LNCAP (cell line): ENCODE measurements at regions not wholly inside any gene's neighbourhood (a gene's known extent, or its start where the extent isn't known, plus 50 kb on each side); places are given as distances from the start of the nearest gene placed in this dataset.
A peak's percentile ranks its signal among the peaks of the same experiment; 100 is the strongest.

Experiments
- TF ChIP-seq, protein P1 (sequence below): fragments of 450-650 bp; IDR thresholded peaks from 2 replicates; pipeline ENCODE4 v1.5.1; 2017; ENCODE audit warnings: mild to moderate bottlenecking

- TF ChIP-seq, protein P1, sequence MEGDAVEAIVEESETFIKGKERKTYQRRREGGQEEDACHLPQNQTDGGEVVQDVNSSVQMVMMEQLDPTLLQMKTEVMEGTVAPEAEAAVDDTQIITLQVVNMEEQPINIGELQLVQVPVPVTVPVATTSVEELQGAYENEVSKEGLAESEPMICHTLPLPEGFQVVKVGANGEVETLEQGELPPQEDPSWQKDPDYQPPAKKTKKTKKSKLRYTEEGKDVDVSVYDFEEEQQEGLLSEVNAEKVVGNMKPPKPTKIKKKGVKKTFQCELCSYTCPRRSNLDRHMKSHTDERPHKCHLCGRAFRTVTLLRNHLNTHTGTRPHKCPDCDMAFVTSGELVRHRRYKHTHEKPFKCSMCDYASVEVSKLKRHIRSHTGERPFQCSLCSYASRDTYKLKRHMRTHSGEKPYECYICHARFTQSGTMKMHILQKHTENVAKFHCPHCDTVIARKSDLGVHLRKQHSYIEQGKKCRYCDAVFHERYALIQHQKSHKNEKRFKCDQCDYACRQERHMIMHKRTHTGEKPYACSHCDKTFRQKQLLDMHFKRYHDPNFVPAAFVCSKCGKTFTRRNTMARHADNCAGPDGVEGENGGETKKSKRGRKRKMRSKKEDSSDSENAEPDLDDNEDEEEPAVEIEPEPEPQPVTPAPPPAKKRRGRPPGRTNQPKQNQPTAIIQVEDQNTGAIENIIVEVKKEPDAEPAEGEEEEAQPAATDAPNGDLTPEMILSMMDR, result no peak
Observed at GRCh38 chr2:180246268-180246667, 239.2 kb upstream of the CWC22 start.

GRCh38 chr2:180240774-180241173, 233.7 kb upstream of the CWC22 start:
- TF ChIP-seq, protein P1, result peak; percentile 30; the same call in 1 of the 2 replicates

DNA sequence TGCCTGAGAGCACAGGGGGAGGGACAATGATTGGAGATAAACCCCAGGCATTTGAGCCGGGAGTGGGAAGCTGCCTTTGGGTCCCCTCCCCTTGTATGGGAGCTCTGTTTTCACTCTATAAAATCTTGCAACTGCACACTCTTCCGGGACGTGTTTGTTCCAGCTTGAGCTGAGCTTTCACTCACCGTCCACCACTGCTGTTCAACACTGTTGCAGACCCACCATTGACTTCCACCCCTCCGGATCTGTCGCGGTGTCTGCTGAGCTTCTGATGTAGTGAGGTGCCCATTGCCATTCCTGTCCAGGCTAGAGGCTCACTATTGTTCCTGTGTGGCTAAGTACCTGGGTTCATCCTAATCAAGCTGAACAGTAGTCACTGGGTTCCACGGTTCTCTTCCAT, 231.6 kb upstream of the CWC22 start:
- TF ChIP-seq, protein P1, result no peak

DNA sequence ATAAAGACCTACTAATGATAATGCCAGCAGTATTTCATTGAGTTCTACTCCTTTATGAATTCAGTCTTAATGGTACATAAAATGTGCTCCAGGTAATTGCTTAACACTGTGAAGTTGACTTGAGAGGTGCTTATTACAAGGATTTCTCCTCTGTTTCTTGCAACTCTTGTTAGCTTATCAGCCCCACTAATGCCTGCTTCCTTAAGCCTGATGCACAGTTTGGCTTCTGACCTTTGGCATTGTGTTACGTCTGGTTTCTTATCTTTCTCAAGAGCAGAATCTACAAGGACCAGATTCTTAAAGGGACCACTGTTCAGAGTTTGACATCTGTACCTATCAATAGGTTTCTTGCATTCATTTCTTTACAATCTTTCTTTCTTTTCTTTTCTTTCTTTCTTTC, 223.9 kb upstream of the CWC22 start:
- TF ChIP-seq, protein P1, result no peak

DNA sequence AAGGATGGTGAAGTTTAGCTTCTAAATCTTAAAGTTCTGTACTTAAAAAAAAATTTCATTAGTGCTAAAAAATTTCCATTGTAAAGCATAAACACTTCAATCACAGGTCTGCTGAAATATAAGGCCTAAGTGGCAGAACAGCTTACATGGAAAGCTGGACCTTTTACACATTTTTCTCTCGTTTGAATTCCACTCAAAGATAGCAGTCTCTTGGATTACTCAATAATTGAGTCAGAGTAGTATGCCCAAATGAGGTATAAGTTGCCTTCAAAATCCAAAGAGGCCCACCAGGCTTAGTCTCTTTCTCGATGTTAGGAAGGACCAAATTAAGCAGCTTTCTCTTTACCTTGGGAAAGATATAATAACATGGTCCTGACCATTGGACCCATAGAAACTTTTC, 220.4 kb upstream of the CWC22 start:
- TF ChIP-seq, protein P1, result no peak

DNA sequence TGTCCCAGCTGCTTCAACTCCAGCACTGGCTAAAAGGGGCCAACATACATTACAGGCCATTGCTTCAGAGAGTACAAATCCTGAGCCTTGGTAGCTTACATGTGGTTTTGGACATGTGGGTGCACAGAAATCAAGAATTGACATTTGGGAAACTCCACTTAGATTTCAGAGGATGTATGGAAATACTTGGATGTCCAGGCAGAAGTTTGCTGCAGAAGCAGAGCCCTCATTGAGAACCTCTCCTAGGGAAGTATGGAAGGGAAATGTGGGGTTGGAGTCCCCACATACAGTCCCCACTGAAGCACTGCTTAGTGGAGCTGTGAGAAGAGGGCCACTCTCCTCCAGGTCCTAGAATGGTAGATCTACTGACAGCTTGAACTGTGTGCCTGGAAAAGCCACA, 218.0 kb upstream of the CWC22 start:
- TF ChIP-seq, protein P1, result no peak

DNA sequence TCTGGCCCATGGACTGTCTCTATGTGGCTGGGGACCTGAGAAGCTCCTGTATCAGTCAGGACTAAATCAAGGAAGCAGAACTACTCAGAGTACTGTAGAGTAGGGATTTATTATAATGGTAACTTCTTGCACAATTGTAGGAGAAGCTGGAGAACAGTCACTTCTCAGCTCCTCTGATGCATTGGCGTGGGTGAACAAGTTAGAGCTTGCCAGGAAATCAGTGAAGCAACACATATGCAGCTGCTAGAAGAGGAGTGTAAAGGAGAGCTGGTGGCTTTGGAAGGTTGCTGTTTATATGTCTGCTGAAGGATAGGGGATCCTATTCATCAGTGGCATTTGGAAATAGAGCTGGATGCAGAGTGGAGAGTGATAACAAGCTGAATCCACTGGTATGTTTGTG, 215.5 kb upstream of the CWC22 start:
- TF ChIP-seq, protein P1, result no peak

- TF ChIP-seq, protein P1, result no peak
Observed at GRCh38 chr2:180219491-180219890, 212.4 kb upstream of the CWC22 start.
